PC-3 (cell line): ENCODE measurements at regions not wholly inside any gene's neighbourhood (a gene's known extent, or its start where the extent isn't known, plus 50 kb on each side); places are given as distances from the start of the nearest gene placed in this dataset.

ENCODE experiments used
- ATAC-seq: fragments of 200-7000 bp; cut with Tn5 transposase; 2 replicates; pipeline ENCODE4 v1.9.1; 2020; ENCODE audit warnings: mild to moderate bottlenecking, moderate library complexity
- BruUV-seq: library from RNA; stranded (reverse); fragments of 400-500 nt; replicated peaks from 2 replicates; lab custom pipeline; 2021; lab: Mats Ljungman, UMichigan
- CTCF ChIA-PET: fragments of 300-600 bp; sonication (Branson Sonifier 250); formaldehyde crosslinking; loops from one replicate; lab custom pipeline; 2022; ENCODE audit warnings: antibody characterized with exemption; lab: Charles Lee
- POLR2A ChIA-PET: fragments of 300-600 bp; sonication (Branson Sonifier 250); formaldehyde crosslinking; loops from one replicate; lab custom pipeline; 2022; ENCODE audit warnings: antibody characterized with exemption; ENCODE audit not compliant: unreplicated experiment; lab: Charles Lee
- DNase-seq: peaks from one replicate; pipeline ENCODE4 v3.0.0-alpha.2; 2015
- H2AFZ ChIP-seq: fragments of 300-600 bp; sonication (generic); 2 replicates; pipeline ENCODE4 v1.6.0; 2016; ENCODE audit warnings: antibody characterized with exemption, low read length
- H3F3A ChIP-seq: fragments of 300-600 bp; sonication (generic); one replicate; pipeline ENCODE4 v1.6.0; 2017; ENCODE audit warnings: antibody characterized with exemption, low read length, control low read depth, mild to moderate bottlenecking; ENCODE audit not compliant: unreplicated experiment
- H3K27ac ChIP-seq: fragments of 300-600 bp; sonication (generic); 2 replicates; pipeline ENCODE4 v1.5.1; 2016; ENCODE audit warnings: mild to moderate bottlenecking, low read length
- H3K27me3 ChIP-seq: fragments of 300-600 bp; sonication (generic); 2 replicates; pipeline ENCODE4 v1.6.1; 2016; ENCODE audit warnings: low read length, mixed read lengths
- H3K36me3 ChIP-seq: fragments of 300-600 bp; sonication (generic); 2 replicates; pipeline ENCODE4 v1.6.1; 2016; ENCODE audit warnings: low read depth, mixed run types, low read length, mixed read lengths
- H3K4me1 ChIP-seq: fragments of 300-600 bp; sonication (generic); 2 replicates; pipeline ENCODE4 v1.5.1; 2016; ENCODE audit warnings: low read length; ENCODE audit not compliant: insufficient read depth
- H3K4me2 ChIP-seq: fragments of 300-600 bp; sonication (generic); 2 replicates; pipeline ENCODE4 v1.6.0; 2016; ENCODE audit warnings: low read length
- H3K4me3 ChIP-seq: fragments of 300-600 bp; sonication (generic); 2 replicates; pipeline ENCODE4 v1.5.1; 2016; ENCODE audit warnings: mild to moderate bottlenecking, low read length, mixed read lengths
- H3K79me2 ChIP-seq: fragments of 300-600 bp; sonication (generic); 2 replicates; pipeline ENCODE4 v1.6.1; 2017; ENCODE audit warnings: low read length, mixed read lengths
- H3K9ac ChIP-seq: fragments of 300-600 bp; sonication (generic); 2 replicates; pipeline ENCODE4 v1.6.0; 2016; ENCODE audit warnings: mild to moderate bottlenecking, low read length
- H3K9me2 ChIP-seq: fragments of 300-600 bp; sonication (generic); replicated peaks from 2 replicates; pipeline ENCODE4 v1.6.1; 2016; ENCODE audit warnings: mixed run types, low read length, mixed read lengths
- H3K9me3 ChIP-seq: fragments of 300-600 bp; sonication (generic); 2 replicates; pipeline ENCODE4 v1.6.1; 2016; ENCODE audit warnings: low read length, mixed read lengths
- H4K20me1 ChIP-seq: fragments of 300-600 bp; sonication (generic); 2 replicates; pipeline ENCODE4 v1.6.1; 2016; ENCODE audit warnings: low read length, mixed read lengths
- EZH2 ChIP-seq: fragments of 300-600 bp; sonication (generic); IDR thresholded peaks from one replicate; pipeline ENCODE4 v1.6.1; 2017; ENCODE audit warnings: antibody characterized with exemption, mild to moderate bottlenecking, low read length; ENCODE audit not compliant: unreplicated experiment
- EZH2phosphoT487 ChIP-seq: fragments of 300-600 bp; sonication (generic); IDR thresholded peaks from 2 replicates; pipeline ENCODE4 v1.6.1; 2018; ENCODE audit warnings: mild to moderate bottlenecking, antibody characterized with exemption, low read length, borderline replicate concordance
- intact Hi-C: fragments of 100-400 bp; cut with micrococcal nuclease; formaldehyde crosslinking; loops from 2 replicates; pipeline ENCODE4 v1.9.0; 2023
- TF ChIP-seq, protein P1 (sequence below): fragments of 300-600 bp; sonication (generic); conservative IDR thresholded peaks from 2 replicates; pipeline ENCODE4 v1.5.1; 2017; ENCODE audit warnings: antibody characterized with exemption, low read depth, mild to moderate bottlenecking, low read length

DNA sequence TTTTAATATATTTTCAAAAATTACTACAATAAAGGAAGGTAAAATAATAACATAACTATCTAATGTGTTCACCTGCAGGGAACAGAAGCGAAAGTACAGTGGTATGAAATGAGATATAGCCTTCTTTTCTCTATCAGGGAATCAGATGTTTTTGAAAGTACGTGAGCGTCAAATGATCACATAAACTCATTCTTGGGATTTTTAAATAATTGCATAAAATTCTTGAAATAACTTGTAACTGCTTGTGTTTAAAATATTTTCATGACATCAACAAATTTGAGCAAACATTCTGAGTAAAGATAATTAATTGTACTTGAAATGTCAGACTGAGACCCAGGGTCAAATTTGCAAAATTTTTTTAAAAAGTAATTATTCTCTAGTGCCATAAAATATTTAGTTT is 193.5 kb upstream of the NEIL3 start:
- POLR2A ChIA-PET: no interaction called here
- BruUV-seq: no TSS peak

DNA sequence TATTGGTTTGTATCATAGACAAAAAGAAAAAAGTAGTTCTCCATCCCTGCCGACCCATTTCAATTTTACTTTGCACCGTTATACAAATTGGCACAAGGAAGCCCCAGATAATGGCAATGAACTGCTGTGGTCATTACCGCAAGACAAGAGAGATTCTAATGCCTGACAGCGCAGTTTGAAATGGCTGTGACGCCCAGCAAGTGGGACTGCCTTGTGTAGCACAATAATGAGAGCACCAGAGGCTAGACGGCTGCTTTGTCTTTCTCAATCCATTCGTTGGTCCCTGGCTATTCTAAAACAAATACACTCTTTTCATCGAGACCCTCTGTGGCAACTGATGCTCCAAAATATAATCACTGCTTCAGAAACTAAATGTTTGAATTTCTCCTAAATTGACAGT is 192.4 kb upstream of the NEIL3 start:
- H3K36me3 ChIP-seq: no peaks in the 10 kb centered on the region
- CTCF ChIA-PET: no interaction called here
- no peak overlapping the region for H3K27ac ChIP-seq
- no peaks in the 10 kb centered on the region for H3K9me3 ChIP-seq
- H3K27me3 ChIP-seq: no peaks in the 10 kb centered on the region
- no peaks in the 10 kb centered on the region for H4K20me1 ChIP-seq
- no peaks in the 10 kb centered on the region for H3K9me2 ChIP-seq
- H3K79me2 ChIP-seq: no peaks in the 10 kb centered on the region
- H3K4me3 ChIP-seq: no peak overlapping the region
- POLR2A ChIA-PET: no interaction called here
- intact Hi-C loops: no loop called here
- BruUV-seq: no TSS peak
- H3F3A ChIP-seq: no peaks in the 10 kb centered on the region
- TF ChIP-seq, protein P1, sequence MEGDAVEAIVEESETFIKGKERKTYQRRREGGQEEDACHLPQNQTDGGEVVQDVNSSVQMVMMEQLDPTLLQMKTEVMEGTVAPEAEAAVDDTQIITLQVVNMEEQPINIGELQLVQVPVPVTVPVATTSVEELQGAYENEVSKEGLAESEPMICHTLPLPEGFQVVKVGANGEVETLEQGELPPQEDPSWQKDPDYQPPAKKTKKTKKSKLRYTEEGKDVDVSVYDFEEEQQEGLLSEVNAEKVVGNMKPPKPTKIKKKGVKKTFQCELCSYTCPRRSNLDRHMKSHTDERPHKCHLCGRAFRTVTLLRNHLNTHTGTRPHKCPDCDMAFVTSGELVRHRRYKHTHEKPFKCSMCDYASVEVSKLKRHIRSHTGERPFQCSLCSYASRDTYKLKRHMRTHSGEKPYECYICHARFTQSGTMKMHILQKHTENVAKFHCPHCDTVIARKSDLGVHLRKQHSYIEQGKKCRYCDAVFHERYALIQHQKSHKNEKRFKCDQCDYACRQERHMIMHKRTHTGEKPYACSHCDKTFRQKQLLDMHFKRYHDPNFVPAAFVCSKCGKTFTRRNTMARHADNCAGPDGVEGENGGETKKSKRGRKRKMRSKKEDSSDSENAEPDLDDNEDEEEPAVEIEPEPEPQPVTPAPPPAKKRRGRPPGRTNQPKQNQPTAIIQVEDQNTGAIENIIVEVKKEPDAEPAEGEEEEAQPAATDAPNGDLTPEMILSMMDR: no peak
- TF ChIP-seq EZH2 (no peak), EZH2phosphoT487 (no peak)
- no peak for DNase-seq
- no peak overlapping the region for H2AFZ ChIP-seq
- no peak overlapping the region for H3K4me2 ChIP-seq
- H3K9ac ChIP-seq: no peak overlapping the region
- no peak for ATAC-seq
- H3K4me1 ChIP-seq: no peaks in the 10 kb centered on the region

More for the DNA sequence above, 193.5 kb upstream of the NEIL3 start:
- Histone ChIP-seq H4K20me1 (no peaks in the 10 kb centered on the region), H3K36me3 (no peaks in the 10 kb centered on the region), H3K27me3 (no peaks in the 10 kb centered on the region), H3K79me2 (no peaks in the 10 kb centered on the region), H3K9me3 (no peaks in the 10 kb centered on the region), H3K4me3 (no peak overlapping the region), H3K27ac (no peak overlapping the region), H3F3A (no peaks in the 10 kb centered on the region), H3K9ac (no peak overlapping the region), H2AFZ (no peak overlapping the region), H3K4me1 (no peaks in the 10 kb centered on the region), H3K9me2 (no peaks in the 10 kb centered on the region), H3K4me2 (no peak overlapping the region)
- ATAC-seq: no peak
- TF ChIP-seq EZH2 (no peak), EZH2phosphoT487 (no peak)
- TF ChIP-seq, protein P1: no peak
- DNase-seq: no peak
- intact Hi-C loops: no loop called here
- CTCF ChIA-PET: no interaction called here

DNA sequence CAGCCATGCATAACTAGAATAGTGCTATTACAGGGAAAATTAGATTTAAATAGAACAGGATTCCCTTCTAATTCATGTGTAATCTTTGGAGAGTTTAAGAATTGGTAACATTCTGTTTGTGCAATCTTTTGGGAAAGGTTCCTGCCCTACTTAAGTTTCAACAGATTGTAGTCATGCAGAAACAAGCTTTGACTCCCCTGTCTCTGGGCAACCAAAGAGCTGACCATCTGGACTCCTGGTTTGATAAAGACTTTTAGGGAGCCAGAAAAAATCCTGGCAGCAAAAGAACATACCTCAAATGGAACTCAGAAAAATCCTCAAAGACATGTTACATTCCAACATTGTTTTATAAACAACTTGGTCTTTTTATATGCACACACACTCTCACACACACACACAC is 191.1 kb upstream of the NEIL3 start:
- no peak for TF ChIP-seq EZH2
- TF ChIP-seq, protein P1: no peak
- no peak for TF ChIP-seq EZH2phosphoT487
- Histone ChIP-seq H3K4me3 (no peak overlapping the region), H3K9ac (no peak overlapping the region), H3K9me2 (no peaks in the 10 kb centered on the region), H3K9me3 (no peaks in the 10 kb centered on the region), H3F3A (no peaks in the 10 kb centered on the region), H3K4me2 (no peak overlapping the region), H2AFZ (no peak overlapping the region), H4K20me1 (no peaks in the 10 kb centered on the region), H3K36me3 (no peaks in the 10 kb centered on the region), H3K27ac (no peak overlapping the region), H3K4me1 (no peaks in the 10 kb centered on the region), H3K79me2 (no peaks in the 10 kb centered on the region), H3K27me3 (no peaks in the 10 kb centered on the region)
- ChIA-PET POLR2A (no interaction called here), CTCF (no interaction called here)
- ATAC-seq: no peak
- intact Hi-C loops: no loop called here
- no peak for DNase-seq
- no TSS peak for BruUV-seq
